Esophagus squamous epithelium (tissue), 5 donors: ENCODE measurements at regions not wholly inside any gene's neighbourhood (a gene's known extent, or its start where the extent isn't known, plus 50 kb on each side); places are given as distances from the start of the nearest gene placed in this dataset.

Experiments
- DNase-seq: peaks from one replicate; lab custom pipeline; 2025; lab: John Stamatoyannopoulos, UW
- H3K27ac ChIP-seq, 4 donors: fragments of 200-600 bp; sonication (generic); one replicate each; pipeline ENCODE4 v1.5.1; 2016 to 2019; ENCODE audit warnings: mild to moderate bottlenecking in 1 of 4
- H3K27me3 ChIP-seq, 4 donors: fragments of 200-600 bp; sonication (generic); 1 replicate in 3 of 4; 2 replicates in 1 of 4; pipeline versions ENCODE4 v1.5.1 to v1.6.0; 2017 to 2021; ENCODE audit warnings: antibody characterized with exemption in 1 of 4
- H3K36me3 ChIP-seq, 3 donors: fragments of 200-600 bp; sonication (generic); one replicate each; pipeline ENCODE4 v1.5.1; 2016 to 2019
- H3K4me1 ChIP-seq, 3 donors: fragments of 200-600 bp; sonication (generic); one replicate each; pipeline ENCODE4 v1.5.1; 2017 to 2019
- H3K4me3 ChIP-seq, 4 donors: fragments of 200-600 bp; sonication (generic); 1 replicate in 3 of 4; 2 replicates in 1 of 4; pipeline ENCODE4 v1.5.1; 2016 to 2019; ENCODE audit warnings: mild to moderate bottlenecking in 2 of 4, moderate library complexity in 1 of 4
- H3K9me3 ChIP-seq, 3 donors: fragments of 200-600 bp; sonication (generic); one replicate each; pipeline ENCODE4 v1.5.1; 2016 to 2019
- POLR2A ChIP-seq, 4 donors: fragments of 450-650 bp; IDR thresholded peaks; one replicate each; pipeline ENCODE4 v1.6.1; 2017; ENCODE audit warnings: antibody characterized with exemption in 4 of 4, mild to moderate bottlenecking in 4 of 4, moderate library complexity in 3 of 4
- WGBS, 2 donors: methylation state at CpG; one replicate each; pipeline ENCODE4 v1.1.5; 2018; 5-methylcytosine and 5-hydroxymethylcytosine counted together
- intact Hi-C: fragments of 100-400 bp; cut with DNase I; formaldehyde crosslinking; loops from one replicate; pipeline ENCODE4 v1.15.0; 2022
- TF ChIP-seq, protein P1 (sequence below), 6 experiments: fragments of 450-650 bp in 4 of 6; fragments of 200-600 bp in 2 of 6; sonication (generic) in 2 of 6; IDR thresholded peaks; one replicate each; pipeline ENCODE4 v1.5.1; 2016 to 2019; ENCODE audit warnings: antibody characterized with exemption in 6 of 6, mild to moderate bottlenecking in 4 of 6, moderate library complexity in 4 of 6
- donor health status: DM: yes; HTN: yes; CAD: no.

DNA sequence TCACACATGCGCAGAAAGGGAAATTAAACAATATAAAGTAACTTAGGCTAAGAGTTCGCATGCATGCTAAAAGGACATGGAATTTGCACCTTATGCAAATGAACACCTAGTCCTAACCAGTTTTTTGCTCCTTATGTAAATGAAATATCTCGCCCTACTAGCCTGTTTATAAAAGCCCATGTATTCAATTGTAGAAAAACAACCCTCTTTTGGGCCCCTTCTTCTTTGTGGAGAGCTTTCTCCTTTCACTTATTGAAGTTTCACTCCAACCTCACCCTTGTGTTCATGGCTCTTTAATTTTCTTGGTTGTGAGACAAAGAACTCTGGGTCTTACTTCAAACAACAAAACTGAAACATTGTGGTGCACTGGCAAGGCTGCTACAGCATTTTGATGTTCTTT, 333.4 kb upstream of the ATXN7L3B start:
- DNase-seq: no peak
- no peaks in the 10 kb centered on the region for H3K4me1 ChIP-seq
- H3K4me3 ChIP-seq: no peak overlapping the region
- TF ChIP-seq, protein P1, sequence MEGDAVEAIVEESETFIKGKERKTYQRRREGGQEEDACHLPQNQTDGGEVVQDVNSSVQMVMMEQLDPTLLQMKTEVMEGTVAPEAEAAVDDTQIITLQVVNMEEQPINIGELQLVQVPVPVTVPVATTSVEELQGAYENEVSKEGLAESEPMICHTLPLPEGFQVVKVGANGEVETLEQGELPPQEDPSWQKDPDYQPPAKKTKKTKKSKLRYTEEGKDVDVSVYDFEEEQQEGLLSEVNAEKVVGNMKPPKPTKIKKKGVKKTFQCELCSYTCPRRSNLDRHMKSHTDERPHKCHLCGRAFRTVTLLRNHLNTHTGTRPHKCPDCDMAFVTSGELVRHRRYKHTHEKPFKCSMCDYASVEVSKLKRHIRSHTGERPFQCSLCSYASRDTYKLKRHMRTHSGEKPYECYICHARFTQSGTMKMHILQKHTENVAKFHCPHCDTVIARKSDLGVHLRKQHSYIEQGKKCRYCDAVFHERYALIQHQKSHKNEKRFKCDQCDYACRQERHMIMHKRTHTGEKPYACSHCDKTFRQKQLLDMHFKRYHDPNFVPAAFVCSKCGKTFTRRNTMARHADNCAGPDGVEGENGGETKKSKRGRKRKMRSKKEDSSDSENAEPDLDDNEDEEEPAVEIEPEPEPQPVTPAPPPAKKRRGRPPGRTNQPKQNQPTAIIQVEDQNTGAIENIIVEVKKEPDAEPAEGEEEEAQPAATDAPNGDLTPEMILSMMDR (IDR thresholded peaks at IDR 0.05): no peak
- no peak for TF ChIP-seq POLR2A (IDR thresholded peaks at IDR 0.05)
- intact Hi-C loops: no loop called here
- no peaks in the 10 kb centered on the region for H3K9me3 ChIP-seq
- no peaks in the 10 kb centered on the region for H3K36me3 ChIP-seq
- no peaks in the 10 kb centered on the region for H3K27me3 ChIP-seq
- 59 to 64% methylated on average over 3 of the region's 3 CpGs for WGBS, 2 donors
- no peak overlapping the region for H3K27ac ChIP-seq

DNA sequence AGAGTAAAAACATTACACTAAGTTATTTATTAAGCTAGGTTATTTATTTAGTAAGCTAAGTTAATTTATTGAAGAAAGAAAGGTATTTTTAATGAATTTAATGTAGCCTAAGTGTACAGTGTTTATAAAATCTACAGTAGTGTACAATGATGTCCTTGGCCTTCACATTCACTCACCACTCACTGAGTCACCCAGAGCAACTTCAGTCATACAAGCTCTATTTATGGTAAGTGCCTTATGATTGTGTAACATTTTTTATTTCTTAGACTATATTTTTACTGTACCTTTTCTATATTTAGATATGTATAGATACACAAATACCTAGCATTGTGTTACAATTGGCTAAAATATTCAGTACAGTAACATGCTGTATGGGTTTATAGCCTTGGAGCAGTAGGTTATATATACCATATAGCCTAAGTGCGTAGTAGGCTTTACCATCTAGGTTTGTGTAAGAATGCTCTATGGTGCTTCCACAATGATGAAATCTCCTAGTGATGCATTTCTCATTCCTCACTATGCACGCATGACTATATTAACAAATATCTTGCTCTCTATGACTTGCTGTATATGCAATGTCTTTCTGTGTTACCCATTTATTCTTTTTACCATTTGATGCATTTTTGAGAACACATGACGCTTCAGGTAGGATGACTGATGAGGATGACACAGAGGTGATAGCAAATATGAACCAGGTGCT, 309.6 kb upstream of the ATXN7L3B start:
- no peak for DNase-seq
- TF ChIP-seq, protein P1 (IDR thresholded peaks at IDR 0.05): no peak
- Histone ChIP-seq H3K9me3 (no peaks in the 10 kb centered on the region), H3K4me3 (no peak overlapping the region), H3K27ac (no peak overlapping the region), H3K4me1 (no peaks in the 10 kb centered on the region), H3K27me3 (no peaks in the 10 kb centered on the region), H3K36me3 (no peaks in the 10 kb centered on the region)
- 73 to 81% methylated on average over 3 of the region's 3 CpGs for WGBS, 2 donors
- intact Hi-C loops: no loop called here

- DNase-seq: no peak
- H3K9me3 ChIP-seq: no peaks in the 10 kb centered on the region
- H3K4me3 ChIP-seq: no peak overlapping the region
- no peaks in the 10 kb centered on the region for H3K36me3 ChIP-seq
- no peak for TF ChIP-seq POLR2A (IDR thresholded peaks at IDR 0.05)
- TF ChIP-seq, protein P1 (IDR thresholded peaks at IDR 0.05): no peak
- intact Hi-C loops: no loop called here
- H3K27ac ChIP-seq: no peak overlapping the region
- no peaks in the 10 kb centered on the region for H3K27me3 ChIP-seq
- no peaks in the 10 kb centered on the region for H3K4me1 ChIP-seq
These were observed 308.0 kb upstream of the ATXN7L3B start for GRCh38 chr12:74229671-74230070.

DNA sequence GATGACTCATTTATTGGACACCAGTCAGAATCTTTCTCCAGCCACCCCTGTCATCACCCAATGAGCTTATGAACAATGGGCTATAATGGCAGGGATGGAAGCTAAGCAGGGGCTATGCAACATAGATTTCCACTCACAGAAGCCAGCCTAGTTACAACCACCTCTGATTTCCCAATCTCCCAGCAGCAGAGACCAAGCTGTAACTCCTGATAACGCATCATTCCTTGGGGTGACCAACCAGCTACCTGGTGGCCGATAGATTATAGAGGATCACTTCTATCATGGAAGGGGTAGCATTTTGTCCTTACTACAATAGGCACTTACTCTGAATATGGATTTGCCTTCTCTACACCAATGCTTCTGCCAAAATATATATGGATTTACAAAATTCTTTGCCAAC, 302.3 kb upstream of the ATXN7L3B start:
- 86 to 100% methylated on average over 2 of the region's 2 CpGs for WGBS, 2 donors
- no peak for DNase-seq
- no peak overlapping the region for H3K4me3 ChIP-seq
- no peaks in the 10 kb centered on the region for H3K27me3 ChIP-seq
- TF ChIP-seq, protein P1 (IDR thresholded peaks at IDR 0.05): no peak
- TF ChIP-seq POLR2A (IDR thresholded peaks at IDR 0.05): no peak
- no peaks in the 10 kb centered on the region for H3K36me3 ChIP-seq
- no peak overlapping the region for H3K27ac ChIP-seq
- peaks cover 0 to 12% (median 0%) of the 10 kb centered on the region in 3 donors for H3K9me3 ChIP-seq
- intact Hi-C loops: no loop called here
- H3K4me1 ChIP-seq: no peaks in the 10 kb centered on the region

DNA sequence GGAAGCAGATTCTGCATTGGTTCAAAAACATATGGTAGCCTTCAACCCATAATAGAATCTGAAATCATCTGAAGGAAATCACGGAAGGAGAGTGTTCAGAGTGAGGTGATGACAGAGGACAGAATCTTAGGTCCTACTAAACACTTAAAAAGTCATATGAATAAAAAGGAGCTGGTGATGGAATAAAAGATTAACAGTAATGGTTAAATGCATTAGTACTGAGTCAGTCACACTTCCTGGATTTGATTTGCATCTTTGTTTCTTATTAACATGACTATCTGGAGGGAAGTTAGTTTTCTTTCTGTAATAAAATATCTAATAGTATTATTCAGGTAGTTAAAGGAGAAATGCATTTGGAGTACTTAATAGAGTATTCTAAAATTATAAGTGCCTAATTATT, 296.3 kb upstream of the ATXN7L3B start:
- no peak overlapping the region for H3K4me3 ChIP-seq
- 71 to 77% methylated on average over 1 of the region's 1 CpG for WGBS, 2 donors
- H3K27me3 ChIP-seq: no peaks in the 10 kb centered on the region
- no peak overlapping the region for H3K27ac ChIP-seq
- TF ChIP-seq, protein P1 (IDR thresholded peaks at IDR 0.05): no peak
- no peak for TF ChIP-seq POLR2A (IDR thresholded peaks at IDR 0.05)
- H3K9me3 ChIP-seq: peaks cover 0 to 12% (median 0%) of the 10 kb centered on the region in 3 donors
- no peaks in the 10 kb centered on the region for H3K4me1 ChIP-seq
- DNase-seq: no peak
- H3K36me3 ChIP-seq: no peaks in the 10 kb centered on the region
- intact Hi-C loops: no loop called here
